Esophagus squamous epithelium (tissue), 4 donors: ENCODE measurements at regions not wholly inside any gene's neighbourhood (a gene's known extent, or its start where the extent isn't known, plus 50 kb on each side); places are given as distances from the start of the nearest gene placed in this dataset.

Experiments used
- CTCF ChIP-seq, 6 experiments: fragments of 450-650 bp in 4 of 6; fragments of 200-600 bp in 2 of 6; sonication (generic) in 2 of 6; IDR thresholded peaks; one replicate each; pipeline ENCODE4 v1.5.1; 2016 to 2019; ENCODE audit warnings: antibody characterized with exemption in 6 of 6, mild to moderate bottlenecking in 4 of 6, moderate library complexity in 4 of 6
- POLR2A ChIP-seq, 4 donors: fragments of 450-650 bp; IDR thresholded peaks; one replicate each; pipeline ENCODE4 v1.6.1; 2017; ENCODE audit warnings: antibody characterized with exemption in 4 of 4, mild to moderate bottlenecking in 4 of 4, moderate library complexity in 3 of 4

GRCh38 chr10:81426722-81427121, 448.3 kb upstream of the NRG3 start:
- TF ChIP-seq CTCF (IDR thresholded peaks at IDR 0.05) (no peak), POLR2A (IDR thresholded peaks at IDR 0.05) (no peak)
